OCI-LY1 (cell line): ENCODE measurements at regions not wholly inside any gene's neighbourhood (a gene's known extent, or its start where the extent isn't known, plus 50 kb on each side); places are given as distances from the start of the nearest gene placed in this dataset.

ENCODE experiments used
- EZH2 ChIP-seq: fragments of 200-600 bp; sonication (generic), shearing (Covaris generic); IDR thresholded peaks from 2 replicates; pipeline ENCODE4 v1.8.0; 2017; ENCODE audit warnings: borderline replicate concordance, mixed run types, mild to moderate bottlenecking, antibody characterized with exemption, low read length, moderate library complexity, mixed read lengths
- TF ChIP-seq, protein P1 (sequence below): fragments of 200-600 bp; sonication (generic), shearing (Covaris generic); IDR thresholded peaks from 2 replicates; pipeline ENCODE4 v1.5.1; 2017; ENCODE audit warnings: mild to moderate bottlenecking, antibody characterized with exemption, low read length, moderate library complexity, mixed read lengths

DNA sequence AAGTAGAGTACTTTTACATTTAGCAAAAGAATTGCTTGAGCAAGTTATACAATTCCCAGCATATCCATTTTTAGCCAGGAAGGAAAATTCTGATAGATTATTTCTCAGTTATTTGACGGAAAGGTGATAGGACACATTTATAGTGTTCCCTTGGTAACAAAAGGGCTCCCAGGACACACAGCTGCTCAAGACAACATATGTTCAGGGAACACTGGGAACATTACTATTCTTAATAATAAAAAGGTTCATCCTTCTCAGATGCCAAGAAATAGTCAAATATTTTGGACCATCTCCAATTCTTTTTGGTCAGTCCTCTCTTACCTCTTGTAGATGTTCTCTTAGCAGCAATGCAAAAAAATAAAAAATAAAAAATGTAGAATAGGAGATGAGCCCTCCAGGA, 66.8 kb upstream of the SMAD1 start:
- TF ChIP-seq, protein P1, sequence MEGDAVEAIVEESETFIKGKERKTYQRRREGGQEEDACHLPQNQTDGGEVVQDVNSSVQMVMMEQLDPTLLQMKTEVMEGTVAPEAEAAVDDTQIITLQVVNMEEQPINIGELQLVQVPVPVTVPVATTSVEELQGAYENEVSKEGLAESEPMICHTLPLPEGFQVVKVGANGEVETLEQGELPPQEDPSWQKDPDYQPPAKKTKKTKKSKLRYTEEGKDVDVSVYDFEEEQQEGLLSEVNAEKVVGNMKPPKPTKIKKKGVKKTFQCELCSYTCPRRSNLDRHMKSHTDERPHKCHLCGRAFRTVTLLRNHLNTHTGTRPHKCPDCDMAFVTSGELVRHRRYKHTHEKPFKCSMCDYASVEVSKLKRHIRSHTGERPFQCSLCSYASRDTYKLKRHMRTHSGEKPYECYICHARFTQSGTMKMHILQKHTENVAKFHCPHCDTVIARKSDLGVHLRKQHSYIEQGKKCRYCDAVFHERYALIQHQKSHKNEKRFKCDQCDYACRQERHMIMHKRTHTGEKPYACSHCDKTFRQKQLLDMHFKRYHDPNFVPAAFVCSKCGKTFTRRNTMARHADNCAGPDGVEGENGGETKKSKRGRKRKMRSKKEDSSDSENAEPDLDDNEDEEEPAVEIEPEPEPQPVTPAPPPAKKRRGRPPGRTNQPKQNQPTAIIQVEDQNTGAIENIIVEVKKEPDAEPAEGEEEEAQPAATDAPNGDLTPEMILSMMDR = no peak
- no peak for TF ChIP-seq EZH2
